ENCODE measurements at regions not wholly inside any gene's neighbourhood (a gene's known extent, or its start where the extent isn't known, plus 50 kb on each side); places are given as distances from the start of the nearest gene placed in this dataset.

DNA sequence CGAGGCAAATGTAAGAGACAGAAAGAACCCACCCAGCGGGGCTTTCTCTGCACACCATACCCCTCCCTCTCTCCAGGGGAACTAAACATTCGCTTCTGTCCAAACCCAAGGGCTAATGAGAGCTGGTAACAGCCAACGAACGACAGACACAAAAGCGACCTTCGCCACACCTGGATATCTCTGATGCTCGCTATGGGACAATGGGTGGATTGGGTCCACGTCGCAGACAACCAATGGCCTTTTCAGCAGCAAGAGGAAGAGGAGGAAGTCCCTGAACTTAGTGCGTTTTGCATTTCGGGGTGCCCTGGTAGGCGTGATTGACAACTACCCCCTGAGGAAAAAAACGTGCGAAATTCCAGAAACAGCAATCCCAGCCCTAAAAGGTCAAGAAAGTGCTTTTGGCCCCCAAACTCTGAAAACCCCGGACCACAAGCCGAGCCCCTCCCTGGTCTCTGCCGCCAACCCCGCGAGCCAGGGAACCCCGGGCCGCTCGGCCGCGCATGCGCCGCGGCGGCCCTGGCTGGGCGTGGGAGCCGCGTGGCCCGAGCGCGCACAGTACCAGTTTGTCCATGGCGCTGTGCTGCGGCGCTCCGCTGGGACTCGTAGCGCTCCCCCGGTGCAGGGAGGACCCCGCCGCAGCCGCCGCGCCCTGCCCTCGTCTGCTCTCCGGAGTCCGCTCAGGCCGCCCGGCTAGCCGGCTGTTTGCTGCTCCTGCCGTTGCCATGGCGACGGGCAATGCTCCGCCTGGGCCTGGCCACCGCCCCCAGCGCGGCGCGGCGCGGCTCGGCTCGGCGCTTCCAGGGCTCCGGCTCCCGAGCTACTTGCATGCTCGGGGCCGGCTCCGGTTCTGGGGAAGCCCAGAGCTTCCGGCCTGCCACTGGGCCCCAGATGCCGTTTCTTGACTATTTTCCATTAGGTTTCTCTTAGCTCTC lies 66.9 kb upstream of the DNAH5 start:
- Histone ChIP-seq H3K4me3 (ENCODE audit: low read depth in 1 of 2, low read length in 2 of 2) (peak overlapping the region; percentile 55 to 78), H3K27ac (ENCODE audit: low read depth, low read length) (peak overlapping the region; percentile 41), H3K9ac (ENCODE audit: low read length) (peak overlapping the region; percentile 18), H3K27me3 (ENCODE audit: control insufficient read depth in 1 of 2, insufficient read depth in 2 of 2, low read length in 2 of 2) (no peaks in the 10 kb centered on the region), H3K36me3 (ENCODE audit: insufficient read depth, low read length) (no peaks in the 10 kb centered on the region), H3K9me3 (ENCODE audit: low read length) (no peaks in the 10 kb centered on the region), H3K4me1 (ENCODE audit: insufficient read depth, low read length) (no peaks in the 10 kb centered on the region)

- no peak overlapping the region for H3K4me3 ChIP-seq (ENCODE audit: low read depth in 1 of 2, low read length in 2 of 2)
- no peaks in the 10 kb centered on the region for H3K9me3 ChIP-seq (ENCODE audit: low read length)
- H3K9ac ChIP-seq (ENCODE audit: low read length), result no peak overlapping the region
- no peaks in the 10 kb centered on the region for H3K4me1 ChIP-seq (ENCODE audit: insufficient read depth, low read length)
- H3K27me3 ChIP-seq (ENCODE audit: control insufficient read depth in 1 of 2, insufficient read depth in 2 of 2, low read length in 2 of 2), result no peaks in the 10 kb centered on the region
- H3K27ac ChIP-seq (ENCODE audit: low read depth, low read length), result no peak overlapping the region
- H3K36me3 ChIP-seq (ENCODE audit: insufficient read depth, low read length), result no peaks in the 10 kb centered on the region
These were observed 65.1 kb upstream of the DNAH5 start for GRCh38 chr5:14009575-14009974.

GRCh38 chr5:14008819-14009311 lies 64.4 kb upstream of the DNAH5 start:
- Histone ChIP-seq H3K27ac (ENCODE audit: low read depth, low read length) (no peak overlapping the region), H3K36me3 (ENCODE audit: insufficient read depth, low read length) (no peaks in the 10 kb centered on the region), H3K4me1 (ENCODE audit: insufficient read depth, low read length) (no peaks in the 10 kb centered on the region), H3K9ac (ENCODE audit: low read length) (no peak overlapping the region), H3K9me3 (ENCODE audit: low read length) (no peaks in the 10 kb centered on the region), H3K4me3 (ENCODE audit: low read depth in 1 of 2, low read length in 2 of 2) (no peak overlapping the region), H3K27me3 (ENCODE audit: control insufficient read depth in 1 of 2, insufficient read depth in 2 of 2, low read length in 2 of 2) (no peaks in the 10 kb centered on the region)

DNA sequence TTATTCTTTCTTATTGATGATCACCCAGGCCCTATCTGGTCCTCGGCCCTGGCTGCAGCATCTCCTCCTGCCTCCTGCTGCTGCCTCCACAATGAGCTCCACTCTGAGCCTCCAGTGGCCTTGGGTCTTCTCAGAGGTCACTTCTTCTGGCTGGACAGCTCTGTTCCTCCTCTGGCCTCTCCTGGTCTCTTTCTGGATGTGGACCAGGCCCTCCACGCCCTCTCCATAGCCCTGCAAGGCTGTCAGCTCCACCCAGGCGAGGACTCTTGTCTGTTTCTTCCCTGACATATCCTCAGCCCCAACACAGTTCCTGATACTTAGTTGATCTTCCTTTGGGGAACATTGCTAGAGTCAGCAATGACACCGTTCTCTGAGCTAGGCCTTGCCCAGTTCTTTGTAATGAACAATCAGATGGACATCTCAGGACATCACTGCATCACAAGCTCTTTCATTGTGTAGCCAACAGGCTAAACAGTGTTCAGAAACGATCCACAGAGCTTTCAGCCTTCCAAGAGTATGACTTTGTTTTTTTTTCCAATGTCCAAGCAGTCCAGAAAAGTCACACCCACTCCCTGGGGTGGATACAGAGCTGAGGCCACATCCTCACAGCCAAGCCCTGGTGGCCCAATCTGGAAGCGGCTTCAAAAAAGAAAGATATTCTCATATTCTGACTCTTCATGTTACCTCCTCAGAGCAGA lies 62.5 kb upstream of the DNAH5 start:
- Histone ChIP-seq H3K27me3 (ENCODE audit: control insufficient read depth in 1 of 2, insufficient read depth in 2 of 2, low read length in 2 of 2) (no peaks in the 10 kb centered on the region), H3K27ac (ENCODE audit: low read depth, low read length) (no peak overlapping the region), H3K36me3 (ENCODE audit: insufficient read depth, low read length) (no peaks in the 10 kb centered on the region), H3K4me1 (ENCODE audit: insufficient read depth, low read length) (no peaks in the 10 kb centered on the region), H3K9me3 (ENCODE audit: low read length) (no peaks in the 10 kb centered on the region), H3K4me3 (ENCODE audit: low read depth in 1 of 2, low read length in 2 of 2) (no peak overlapping the region), H3K9ac (ENCODE audit: low read length) (no peak overlapping the region)

GRCh38 chr5:14004598-14005394 lies 60.3 kb upstream of the DNAH5 start:
- H3K4me3 ChIP-seq (ENCODE audit: low read depth in 1 of 2, low read length in 2 of 2), result no peak overlapping the region
- no peaks in the 10 kb centered on the region for H3K27me3 ChIP-seq (ENCODE audit: control insufficient read depth in 1 of 2, insufficient read depth in 2 of 2, low read length in 2 of 2)
- H3K9ac ChIP-seq (ENCODE audit: low read length), result no peak overlapping the region
- no peaks in the 10 kb centered on the region for H3K36me3 ChIP-seq (ENCODE audit: insufficient read depth, low read length)
- no peak overlapping the region for H3K27ac ChIP-seq (ENCODE audit: low read depth, low read length)
- no peaks in the 10 kb centered on the region for H3K9me3 ChIP-seq (ENCODE audit: low read length)
- no peaks in the 10 kb centered on the region for H3K4me1 ChIP-seq (ENCODE audit: insufficient read depth, low read length)

- Histone ChIP-seq H3K27me3 (ENCODE audit: control insufficient read depth in 1 of 2, insufficient read depth in 2 of 2, low read length in 2 of 2) (no peaks in the 10 kb centered on the region), H3K27ac (ENCODE audit: low read depth, low read length) (no peak overlapping the region), H3K36me3 (ENCODE audit: insufficient read depth, low read length) (no peaks in the 10 kb centered on the region), H3K9me3 (ENCODE audit: low read length) (no peaks in the 10 kb centered on the region), H3K9ac (ENCODE audit: low read length) (no peak overlapping the region), H3K4me1 (ENCODE audit: insufficient read depth, low read length) (no peaks in the 10 kb centered on the region), H3K4me3 (ENCODE audit: low read depth in 1 of 2, low read length in 2 of 2) (no peak overlapping the region)
These were observed 59.4 kb upstream of the DNAH5 start for GRCh38 chr5:14003936-14004335.

- no peaks in the 10 kb centered on the region for H3K27me3 ChIP-seq (ENCODE audit: control insufficient read depth in 1 of 2, insufficient read depth in 2 of 2, low read length in 2 of 2)
- no peaks in the 10 kb centered on the region for H3K4me1 ChIP-seq (ENCODE audit: insufficient read depth, low read length)
- no peak overlapping the region for H3K9ac ChIP-seq (ENCODE audit: low read length)
- no peak overlapping the region for H3K4me3 ChIP-seq (ENCODE audit: low read depth in 1 of 2, low read length in 2 of 2)
- no peaks in the 10 kb centered on the region for H3K9me3 ChIP-seq (ENCODE audit: low read length)
- H3K36me3 ChIP-seq (ENCODE audit: insufficient read depth, low read length), result no peaks in the 10 kb centered on the region
- no peak overlapping the region for H3K27ac ChIP-seq (ENCODE audit: low read depth, low read length)
These were observed 59.0 kb upstream of the DNAH5 start for GRCh38 chr5:14003513-14003912.

GRCh38 chr5:13998254-13998653 lies 53.8 kb upstream of the DNAH5 start:
- no peaks in the 10 kb centered on the region for H3K27me3 ChIP-seq (ENCODE audit: control insufficient read depth in 1 of 2, insufficient read depth in 2 of 2, low read length in 2 of 2)
- H3K4me1 ChIP-seq (ENCODE audit: insufficient read depth, low read length), result no peaks in the 10 kb centered on the region
- no peak overlapping the region for H3K27ac ChIP-seq (ENCODE audit: low read depth, low read length)
- no peaks in the 10 kb centered on the region for H3K9me3 ChIP-seq (ENCODE audit: low read length)
- no peak overlapping the region for H3K4me3 ChIP-seq (ENCODE audit: low read depth in 1 of 2, low read length in 2 of 2)
- H3K9ac ChIP-seq (ENCODE audit: low read length), result no peak overlapping the region
- no peaks in the 10 kb centered on the region for H3K36me3 ChIP-seq (ENCODE audit: insufficient read depth, low read length)

DNA sequence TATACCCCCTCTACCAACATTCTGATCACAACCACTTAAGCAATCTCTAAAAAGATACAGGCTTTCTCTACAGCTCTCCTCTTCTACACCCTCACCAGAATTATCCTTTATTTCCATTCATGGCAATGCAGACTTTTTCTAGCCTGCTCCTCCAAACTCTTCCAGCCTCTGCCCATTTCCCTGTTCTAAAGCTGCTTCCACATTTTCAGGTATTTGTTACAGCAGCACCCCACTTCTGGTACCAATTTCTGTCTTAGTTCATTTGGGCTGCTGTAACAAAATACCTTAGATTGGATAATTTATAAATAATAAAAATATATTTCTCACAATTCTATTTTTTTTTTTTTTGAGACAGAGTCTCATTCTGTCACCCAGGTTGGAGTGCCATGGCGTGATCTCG lies 53.0 kb upstream of the DNAH5 start:
- no peaks in the 10 kb centered on the region for H3K4me1 ChIP-seq (ENCODE audit: insufficient read depth, low read length)
- no peaks in the 10 kb centered on the region for H3K27me3 ChIP-seq (ENCODE audit: control insufficient read depth in 1 of 2, insufficient read depth in 2 of 2, low read length in 2 of 2)
- H3K4me3 ChIP-seq (ENCODE audit: low read depth in 1 of 2, low read length in 2 of 2), result no peak overlapping the region
- H3K36me3 ChIP-seq (ENCODE audit: insufficient read depth, low read length), result no peaks in the 10 kb centered on the region
- no peak overlapping the region for H3K27ac ChIP-seq (ENCODE audit: low read depth, low read length)
- H3K9me3 ChIP-seq (ENCODE audit: low read length), result no peaks in the 10 kb centered on the region
- no peak overlapping the region for H3K9ac ChIP-seq (ENCODE audit: low read length)

- H3K36me3 ChIP-seq (ENCODE audit: insufficient read depth, low read length), result no peaks in the 10 kb centered on the region
- no peaks in the 10 kb centered on the region for H3K4me1 ChIP-seq (ENCODE audit: insufficient read depth, low read length)
- no peaks in the 10 kb centered on the region for H3K27me3 ChIP-seq (ENCODE audit: control insufficient read depth in 1 of 2, insufficient read depth in 2 of 2, low read length in 2 of 2)
- no peak overlapping the region for H3K9ac ChIP-seq (ENCODE audit: low read length)
- H3K4me3 ChIP-seq (ENCODE audit: low read depth in 1 of 2, low read length in 2 of 2), result no peak overlapping the region
- H3K9me3 ChIP-seq (ENCODE audit: low read length), result no peaks in the 10 kb centered on the region
- no peak overlapping the region for H3K27ac ChIP-seq (ENCODE audit: low read depth, low read length)
These were observed 50.2 kb upstream of the DNAH5 start for GRCh38 chr5:13994621-13995253.
